ENCODE measurements at regions not wholly inside any gene's neighbourhood (a gene's known extent, or its start where the extent isn't known, plus 50 kb on each side); places are given as distances from the start of the nearest gene placed in this dataset.

DNA sequence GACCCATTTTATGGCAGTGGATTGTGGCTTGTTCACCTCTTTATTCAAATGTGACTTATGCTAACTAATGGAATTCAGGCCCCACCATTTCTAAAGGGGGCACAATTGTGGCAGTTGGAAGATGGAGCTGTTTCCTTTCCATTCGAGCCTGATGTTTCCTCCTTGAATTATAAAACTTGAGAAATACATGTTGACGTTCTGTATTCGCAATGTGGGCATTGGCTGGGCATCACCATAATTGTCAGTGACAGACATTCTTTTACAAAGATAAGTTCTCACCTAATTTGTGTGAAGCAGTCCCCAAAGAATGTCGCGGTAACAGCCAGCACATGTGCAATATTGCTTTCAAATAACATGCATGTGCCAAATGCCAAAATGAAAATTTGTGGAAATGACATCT is 1070.2 kb upstream of the TENM3 start:
- Histone ChIP-seq H3K27ac (no peak overlapping the region), H3K9me3 (no peaks in the 10 kb centered on the region), H3K4me3 (no peak overlapping the region), H3K36me3 (no peaks in the 10 kb centered on the region), H3K27me3 (no peaks in the 10 kb centered on the region), H3K4me1 (no peaks in the 10 kb centered on the region)
- TF ChIP-seq, protein P1, sequence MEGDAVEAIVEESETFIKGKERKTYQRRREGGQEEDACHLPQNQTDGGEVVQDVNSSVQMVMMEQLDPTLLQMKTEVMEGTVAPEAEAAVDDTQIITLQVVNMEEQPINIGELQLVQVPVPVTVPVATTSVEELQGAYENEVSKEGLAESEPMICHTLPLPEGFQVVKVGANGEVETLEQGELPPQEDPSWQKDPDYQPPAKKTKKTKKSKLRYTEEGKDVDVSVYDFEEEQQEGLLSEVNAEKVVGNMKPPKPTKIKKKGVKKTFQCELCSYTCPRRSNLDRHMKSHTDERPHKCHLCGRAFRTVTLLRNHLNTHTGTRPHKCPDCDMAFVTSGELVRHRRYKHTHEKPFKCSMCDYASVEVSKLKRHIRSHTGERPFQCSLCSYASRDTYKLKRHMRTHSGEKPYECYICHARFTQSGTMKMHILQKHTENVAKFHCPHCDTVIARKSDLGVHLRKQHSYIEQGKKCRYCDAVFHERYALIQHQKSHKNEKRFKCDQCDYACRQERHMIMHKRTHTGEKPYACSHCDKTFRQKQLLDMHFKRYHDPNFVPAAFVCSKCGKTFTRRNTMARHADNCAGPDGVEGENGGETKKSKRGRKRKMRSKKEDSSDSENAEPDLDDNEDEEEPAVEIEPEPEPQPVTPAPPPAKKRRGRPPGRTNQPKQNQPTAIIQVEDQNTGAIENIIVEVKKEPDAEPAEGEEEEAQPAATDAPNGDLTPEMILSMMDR (IDR thresholded peaks at IDR 0.05 in 4 of 5, conservative IDR thresholded peaks at IDR 0.05 in 1 of 5), result no peak
- no peak for TF ChIP-seq POLR2A (IDR thresholded peaks at IDR 0.05)
- DNase-seq (no peak), ATAC-seq (no peak)
- in situ Hi-C loops (cut with MboI; ENCODE audit: low sequenced_read_pairs in 4 of 4), result no loop called here
- intact Hi-C loops (cut with DNase I; ENCODE audit: low total_unique reads), result no loop called here

DNA sequence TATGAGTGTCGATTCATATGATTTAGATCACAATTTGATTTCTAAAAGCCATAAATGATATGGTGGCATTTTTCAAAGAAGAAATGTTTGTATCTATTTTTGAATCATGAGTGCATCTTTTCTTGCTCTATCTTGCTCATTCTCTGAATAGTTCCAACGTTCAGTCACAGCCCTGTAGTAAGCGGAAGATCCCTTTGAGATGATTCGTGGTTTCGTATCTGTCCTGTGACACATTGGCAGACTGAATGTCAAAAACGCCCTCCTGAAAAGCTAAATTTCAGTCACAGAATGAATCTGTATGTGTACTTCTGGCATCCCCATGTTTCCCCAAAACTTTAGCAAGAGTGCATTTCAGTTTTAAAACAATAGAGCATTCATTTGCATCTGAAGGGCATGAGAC is 1066.9 kb upstream of the TENM3 start:
- no peaks in the 10 kb centered on the region for H3K27me3 ChIP-seq
- H3K36me3 ChIP-seq, result no peaks in the 10 kb centered on the region
- H3K27ac ChIP-seq, result no peak overlapping the region
- no peak for ATAC-seq
- in situ Hi-C loops (cut with MboI; ENCODE audit: low sequenced_read_pairs in 4 of 4) (no loop called here), intact Hi-C loops (cut with DNase I; ENCODE audit: low total_unique reads) (no loop called here)
- TF ChIP-seq POLR2A (IDR thresholded peaks at IDR 0.05), result no peak
- TF ChIP-seq, protein P1 (IDR thresholded peaks at IDR 0.05 in 4 of 5, conservative IDR thresholded peaks at IDR 0.05 in 1 of 5), result no peak
- no peak overlapping the region for H3K4me3 ChIP-seq
- H3K4me1 ChIP-seq, result no peaks in the 10 kb centered on the region
- DNase-seq, result no peak
- H3K9me3 ChIP-seq, result no peaks in the 10 kb centered on the region

DNA sequence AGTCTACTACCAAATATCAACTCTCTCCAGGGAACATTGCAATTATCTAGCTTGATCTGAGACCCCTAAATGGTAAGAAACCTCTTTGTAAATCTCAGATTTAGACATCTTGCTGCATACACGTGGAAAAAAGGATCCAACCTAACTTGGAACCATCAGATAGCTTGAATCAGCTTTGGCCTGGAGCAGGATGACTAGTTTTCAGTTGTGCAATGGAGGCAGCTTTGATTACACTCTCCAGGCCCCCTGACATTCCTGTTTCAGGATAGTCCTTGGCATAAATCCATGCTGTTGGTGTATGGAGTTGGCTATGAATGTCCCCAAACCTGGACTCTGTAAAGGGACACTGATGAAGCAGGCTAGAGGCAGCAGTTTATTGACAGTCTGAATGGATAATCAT is 1061.9 kb upstream of the TENM3 start:
- no peaks in the 10 kb centered on the region for H3K36me3 ChIP-seq
- no peaks in the 10 kb centered on the region for H3K4me1 ChIP-seq
- no peak for ATAC-seq
- in situ Hi-C loops (cut with MboI; ENCODE audit: low sequenced_read_pairs in 4 of 4) (no loop called here), intact Hi-C loops (cut with DNase I; ENCODE audit: low total_unique reads) (no loop called here)
- no peak for TF ChIP-seq POLR2A (IDR thresholded peaks at IDR 0.05)
- TF ChIP-seq, protein P1 (IDR thresholded peaks at IDR 0.05 in 4 of 5, conservative IDR thresholded peaks at IDR 0.05 in 1 of 5), result no peak
- no peak for DNase-seq
- no peaks in the 10 kb centered on the region for H3K9me3 ChIP-seq
- H3K27me3 ChIP-seq, result no peaks in the 10 kb centered on the region
- no peak overlapping the region for H3K27ac ChIP-seq
- no peak overlapping the region for H3K4me3 ChIP-seq

DNA sequence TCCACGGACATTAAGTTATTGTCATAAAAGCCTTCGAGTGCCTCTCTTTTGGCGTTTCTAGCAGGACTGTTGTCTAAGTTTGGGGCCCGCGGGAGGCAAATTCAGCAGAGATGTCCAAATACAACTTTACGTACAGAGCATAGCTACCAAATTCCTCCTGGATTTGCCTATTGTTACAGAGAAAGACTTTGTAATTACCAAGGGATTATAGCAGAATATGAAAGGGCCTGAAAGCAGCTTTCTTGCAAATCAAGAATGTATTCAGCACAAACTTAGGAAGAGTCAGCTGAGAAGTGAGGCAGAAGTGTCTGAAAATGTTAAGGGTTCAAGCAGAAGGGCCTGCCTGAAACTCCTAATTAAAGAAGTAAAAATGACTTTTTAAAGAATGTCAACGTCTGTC is 1053.5 kb upstream of the TENM3 start:
- Histone ChIP-seq H3K27ac (no peak overlapping the region), H3K27me3 (no peaks in the 10 kb centered on the region), H3K36me3 (no peaks in the 10 kb centered on the region), H3K4me3 (no peak overlapping the region), H3K4me1 (no peaks in the 10 kb centered on the region), H3K9me3 (no peaks in the 10 kb centered on the region)
- in situ Hi-C loops (cut with MboI; ENCODE audit: low sequenced_read_pairs in 4 of 4) (no loop called here), intact Hi-C loops (cut with DNase I; ENCODE audit: low total_unique reads) (no loop called here)
- no peak for ATAC-seq
- TF ChIP-seq POLR2A (IDR thresholded peaks at IDR 0.05), result no peak
- TF ChIP-seq, protein P1 (IDR thresholded peaks at IDR 0.05 in 4 of 5, conservative IDR thresholded peaks at IDR 0.05 in 1 of 5), result no peak
- DNase-seq, result no peak

DNA sequence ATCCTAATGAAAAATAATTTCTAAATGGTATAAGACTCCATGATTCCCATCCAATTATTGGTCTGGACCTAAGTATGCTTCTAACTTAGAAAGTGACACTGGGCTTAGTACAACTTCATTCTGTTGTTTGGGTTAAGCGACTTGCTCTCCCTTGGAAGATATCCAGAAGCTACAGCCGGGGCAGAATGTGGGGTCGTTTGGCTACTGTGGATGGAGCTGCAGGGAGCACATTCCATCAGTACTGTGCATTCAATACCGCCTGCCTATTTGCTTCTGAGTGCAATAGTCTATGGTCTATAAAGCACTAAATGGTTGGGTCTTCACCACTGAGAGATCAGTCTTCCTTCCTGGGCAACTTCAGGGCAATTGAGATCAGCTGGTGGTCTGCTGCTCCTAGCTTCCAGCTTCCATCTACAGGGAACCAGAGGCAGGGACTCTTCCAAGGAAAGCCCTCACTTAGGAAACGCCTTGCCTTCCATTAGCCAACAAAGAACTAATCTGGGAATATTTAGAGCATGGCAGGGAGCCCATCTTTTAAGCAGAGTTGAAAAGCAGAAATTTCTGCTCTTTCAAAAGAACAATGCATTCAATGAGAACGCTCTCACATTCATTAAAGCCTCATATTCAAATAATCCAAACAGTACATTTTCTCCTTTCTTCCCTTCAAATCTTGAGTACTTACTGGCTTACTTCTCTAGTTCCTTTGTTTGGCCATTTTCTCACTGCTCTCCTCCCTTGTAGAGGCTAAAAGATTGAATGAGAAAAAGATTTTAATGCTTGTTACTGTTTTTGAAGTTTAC is 1049.9 kb upstream of the TENM3 start:
- Histone ChIP-seq H3K4me3 (no peak overlapping the region), H3K27me3 (no peaks in the 10 kb centered on the region), H3K27ac (no peak overlapping the region), H3K9me3 (no peaks in the 10 kb centered on the region), H3K4me1 (no peaks in the 10 kb centered on the region), H3K36me3 (no peaks in the 10 kb centered on the region)
- intact Hi-C loops (cut with DNase I; ENCODE audit: low total_unique reads), result no loop called here
- DNase-seq, result no peak
- ATAC-seq, result no peak
- TF ChIP-seq, protein P1 (IDR thresholded peaks at IDR 0.05 in 4 of 5, conservative IDR thresholded peaks at IDR 0.05 in 1 of 5), result no peak
- TF ChIP-seq POLR2A (IDR thresholded peaks at IDR 0.05), result no peak
- in situ Hi-C loops (cut with MboI; ENCODE audit: low sequenced_read_pairs in 4 of 4), result no loop called here

Data from gastrocnemius medialis (tissue), 4 donors.